NOMO-1 treated with dmso at 0.1 percent for 144 hours (cell line): ENCODE measurements at regions not wholly inside any gene's neighbourhood (a gene's known extent, or its start where the extent isn't known, plus 50 kb on each side); places are given as distances from the start of the nearest gene placed in this dataset.

Source experiments
- DNase-seq: peaks from one replicate; lab custom pipeline; 2025; ENCODE audit not compliant: unreplicated experiment; lab: John Stamatoyannopoulos, UW

DNA sequence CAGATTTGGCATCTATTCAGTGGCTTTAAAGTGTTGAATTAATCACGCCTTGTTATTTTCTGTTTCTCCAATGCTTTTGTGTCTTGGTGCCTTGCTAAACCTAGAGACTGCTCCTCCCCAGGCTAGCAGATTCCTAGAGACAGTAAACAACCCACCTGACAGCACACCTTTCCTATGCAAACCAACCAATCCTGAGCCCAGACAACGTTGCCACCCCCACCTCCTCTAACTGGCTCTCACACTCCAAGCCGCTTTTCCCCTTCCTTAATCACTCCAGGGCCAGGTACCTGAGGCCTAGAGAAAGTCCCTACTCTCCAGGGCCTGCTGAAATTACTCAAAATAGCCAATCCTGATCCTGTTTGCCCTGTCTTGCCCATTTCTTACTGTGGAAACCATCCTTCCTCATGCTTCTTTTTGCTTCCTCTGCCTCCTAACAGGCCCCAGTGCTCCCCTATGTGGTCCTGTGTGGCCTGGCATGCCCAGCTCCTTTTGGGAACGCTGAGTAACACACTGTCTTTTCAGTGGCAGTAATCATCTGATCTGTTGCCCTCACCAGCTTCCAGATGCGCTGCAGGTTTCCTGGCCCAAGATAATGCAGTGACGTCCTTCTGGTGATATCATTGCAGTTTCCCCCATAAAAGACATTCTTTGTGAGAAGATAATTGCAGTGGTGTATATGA lies 53.4 kb downstream of the GAS1 start:
- DNase-seq, result no peak

DNA sequence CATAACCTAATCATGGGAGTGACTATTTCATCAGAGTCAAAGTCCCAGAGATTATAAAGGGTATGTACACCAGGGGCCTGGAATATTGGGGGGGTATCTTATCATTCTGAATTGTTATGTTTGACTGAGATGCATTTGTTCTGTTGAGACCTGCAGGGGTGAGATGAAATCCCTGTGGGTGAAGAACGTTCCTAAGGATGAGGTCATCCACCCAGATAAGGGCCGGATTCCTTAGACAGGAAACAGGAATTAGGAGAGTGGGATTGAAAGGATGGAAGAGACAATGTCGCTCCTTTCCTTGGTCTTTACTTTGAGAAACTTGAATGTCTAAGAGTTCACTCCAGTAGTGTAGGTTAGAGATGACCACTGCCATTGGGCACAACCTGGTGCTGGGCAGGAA lies 54.7 kb downstream of the GAS1 start:
- no peak for DNase-seq

DNA sequence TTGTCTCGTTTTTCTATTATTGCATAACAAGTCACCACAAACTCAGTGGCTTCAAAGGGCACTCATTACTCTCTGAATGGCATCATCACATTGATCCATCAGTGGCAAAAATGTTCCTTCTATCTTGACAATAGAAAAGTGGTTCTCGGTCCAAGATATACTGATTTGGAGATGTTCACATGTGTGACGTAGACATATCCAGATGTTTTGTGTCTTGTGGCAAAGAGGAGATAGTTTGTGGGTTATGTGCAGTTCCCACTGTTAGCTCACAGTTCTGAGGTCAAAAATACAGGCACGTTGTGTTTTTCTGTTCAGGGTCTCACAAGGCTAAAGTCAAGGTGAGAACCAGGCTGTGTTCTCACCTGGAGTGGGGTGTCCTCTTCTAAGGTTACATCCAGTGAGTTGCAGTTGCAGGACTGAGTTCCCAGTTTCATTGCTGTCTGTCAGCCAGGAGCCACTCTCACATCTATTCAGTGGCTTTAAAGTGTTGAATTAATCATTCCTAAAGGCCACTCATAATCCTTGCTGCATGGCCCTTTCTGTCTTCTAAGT lies 55.3 kb downstream of the GAS1 start:
- DNase-seq, result no peak

DNA sequence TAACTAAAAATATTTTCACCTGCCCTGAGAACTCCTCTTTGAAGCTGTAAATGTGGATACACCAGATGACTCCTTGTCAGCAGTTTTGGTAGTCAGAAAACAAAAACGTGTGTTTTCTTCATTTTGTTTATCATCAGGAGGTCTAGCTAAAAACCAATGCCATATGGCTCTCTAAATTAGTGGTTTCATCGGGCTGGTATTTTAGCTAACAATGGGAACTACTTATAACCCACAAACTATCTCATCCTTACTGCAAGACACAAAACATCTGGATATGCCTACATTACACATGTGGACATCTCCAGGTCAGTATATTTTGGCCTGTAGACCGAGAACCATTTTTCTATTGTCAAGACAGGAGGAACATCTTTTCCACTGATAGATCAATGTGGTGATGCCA lies 56.2 kb downstream of the GAS1 start:
- DNase-seq, result no peak

DNA sequence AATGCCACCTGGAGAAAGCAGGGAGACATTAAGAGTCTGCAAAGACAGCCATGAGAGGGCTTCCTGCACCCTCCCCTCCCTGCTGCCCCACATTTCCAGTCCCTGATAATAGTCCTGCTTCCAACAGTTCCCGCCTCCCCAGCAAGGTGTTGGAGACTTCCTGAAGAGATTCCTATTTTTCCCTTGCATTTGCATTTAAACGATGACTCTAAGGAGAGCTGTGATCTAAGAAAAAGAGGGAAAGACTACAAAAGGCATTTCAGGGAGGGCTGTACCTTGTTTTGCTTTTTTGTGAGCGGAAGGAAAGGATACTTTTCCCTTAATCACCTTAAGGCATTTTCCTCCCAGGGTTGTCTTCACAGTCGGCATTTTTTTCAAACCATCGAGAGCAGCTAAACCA lies 62.1 kb downstream of the GAS1 start:
- DNase-seq, result no peak

DNA sequence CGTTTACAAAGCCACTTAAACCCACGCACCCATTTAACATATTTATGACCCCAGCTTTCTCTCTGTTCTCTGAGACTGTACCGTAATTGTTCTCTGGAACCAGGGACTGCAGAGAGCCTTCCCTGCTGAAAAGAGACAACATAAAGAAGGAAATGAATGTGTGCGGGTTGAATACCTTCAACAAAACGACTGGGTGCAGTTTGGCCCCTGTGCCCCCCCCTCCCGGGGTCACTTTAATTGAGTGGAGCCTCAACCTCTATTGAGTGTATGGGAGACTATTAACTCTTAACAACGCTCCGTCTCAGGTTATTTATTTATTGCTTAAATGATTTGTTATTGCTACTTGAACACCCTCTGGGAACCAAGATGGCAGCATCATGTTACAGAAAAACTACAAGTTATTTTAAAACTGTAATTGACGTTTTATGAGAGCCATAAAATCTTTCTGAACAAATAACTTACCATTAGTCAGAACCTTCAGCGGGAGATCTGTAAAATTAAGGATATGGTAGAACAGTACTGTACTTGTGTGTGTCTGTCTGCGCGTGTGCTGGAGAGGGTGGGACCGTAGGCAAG lies 70.6 kb downstream of the GAS1 start:
- DNase-seq, result no peak

DNA sequence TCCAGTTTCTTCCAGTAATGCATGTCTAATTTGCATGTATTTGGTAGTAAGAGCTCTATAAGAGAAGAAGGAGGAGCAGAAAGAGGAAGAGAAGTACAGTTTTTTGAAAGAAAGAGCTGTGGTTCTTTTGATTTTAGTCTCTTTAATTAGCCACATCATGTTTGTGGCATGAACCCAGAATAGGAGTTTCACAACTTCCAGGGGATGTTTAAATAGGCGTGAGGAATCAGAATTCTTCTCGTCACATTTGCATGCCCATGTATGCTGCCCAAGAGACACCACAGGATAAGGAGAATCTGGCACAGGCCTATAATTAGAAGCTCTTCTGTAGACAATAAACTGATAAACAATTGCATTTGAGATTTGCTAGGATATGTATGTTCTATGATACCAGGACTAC lies 78.7 kb downstream of the GAS1 start:
- DNase-seq, result no peak

DNA sequence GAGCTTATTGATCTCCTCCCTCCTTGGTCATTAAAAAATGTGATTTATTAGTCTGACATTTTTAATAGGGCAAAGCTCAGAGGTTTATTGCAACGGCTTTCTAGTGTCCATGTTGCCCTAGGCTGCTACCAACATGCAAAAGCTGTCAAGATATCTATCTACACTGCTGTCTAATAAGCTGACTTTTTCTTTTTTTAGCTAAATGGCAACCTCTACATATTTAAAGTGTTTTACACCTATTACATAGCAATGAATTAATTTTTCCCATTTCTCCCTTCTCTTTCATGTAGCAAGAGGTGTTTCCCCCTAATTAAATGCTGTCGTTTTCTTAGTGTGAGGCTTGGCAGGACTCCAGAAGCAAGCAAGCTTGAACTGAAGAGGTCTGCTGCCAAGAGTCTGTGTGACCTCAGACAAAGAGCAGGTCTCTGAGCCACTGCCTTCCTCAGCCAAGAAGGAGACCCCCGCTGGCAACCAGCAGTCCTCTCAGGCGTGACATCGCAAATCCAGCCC lies 79.4 kb downstream of the GAS1 start:
- DNase-seq, result no peak

DNA sequence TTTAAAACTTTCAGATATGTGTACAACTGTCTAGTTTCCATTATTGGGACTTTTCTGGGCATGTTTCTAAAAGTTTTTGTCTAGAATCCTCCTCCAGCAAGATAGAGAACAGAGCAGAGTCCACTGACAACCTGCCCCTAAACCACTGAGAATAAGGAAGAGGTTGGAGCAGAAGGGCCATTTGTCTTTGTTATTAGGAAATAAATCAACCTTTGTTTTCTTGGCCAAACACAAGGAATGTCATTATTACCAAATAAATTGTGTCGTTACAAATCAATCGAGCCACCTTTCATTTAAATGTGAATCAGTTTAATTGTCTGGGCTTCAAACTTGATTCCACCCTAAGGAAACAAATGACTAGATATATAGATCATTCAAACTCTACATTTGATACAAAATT lies 81.4 kb downstream of the GAS1 start:
- no peak for DNase-seq

DNA sequence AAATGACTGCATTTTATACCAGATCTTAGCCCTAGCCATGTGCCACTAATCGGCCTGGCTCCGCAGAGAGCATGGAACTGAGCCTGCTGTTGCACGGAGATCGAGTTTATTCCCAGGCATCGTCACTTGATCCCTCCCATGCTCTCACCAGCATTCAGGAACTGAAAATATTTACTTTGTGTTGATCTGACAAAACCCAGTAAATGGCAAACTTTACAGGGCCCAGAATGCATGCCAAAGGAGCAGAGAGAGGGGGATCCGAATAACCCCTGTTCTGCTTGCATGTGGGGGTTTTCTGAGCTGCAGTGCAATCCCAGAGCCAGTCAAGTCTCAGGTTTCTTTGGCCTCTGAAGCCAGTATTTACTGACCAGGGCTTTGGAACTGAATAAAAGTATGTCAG lies 87.3 kb downstream of the GAS1 start:
- no peak for DNase-seq

DNA sequence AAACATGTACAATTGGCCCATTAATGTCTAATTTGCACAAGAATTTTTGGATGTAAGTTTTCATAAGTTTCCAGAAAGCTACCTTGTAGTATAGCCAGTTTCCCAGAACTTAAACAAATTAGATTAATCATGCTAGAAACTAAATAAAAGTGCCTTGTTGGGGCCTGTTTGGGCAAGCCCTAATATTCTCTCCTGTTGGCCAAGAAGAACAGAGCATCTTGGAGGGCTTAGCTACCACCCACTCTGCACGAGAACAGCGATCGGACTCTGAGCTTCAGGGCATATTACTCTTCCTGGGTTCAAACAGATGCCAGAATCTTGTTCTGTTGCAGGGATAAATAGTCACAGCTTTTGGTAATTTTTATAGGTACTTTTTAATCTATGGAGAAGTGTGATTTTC lies 88.2 kb downstream of the GAS1 start:
- no peak for DNase-seq

DNA sequence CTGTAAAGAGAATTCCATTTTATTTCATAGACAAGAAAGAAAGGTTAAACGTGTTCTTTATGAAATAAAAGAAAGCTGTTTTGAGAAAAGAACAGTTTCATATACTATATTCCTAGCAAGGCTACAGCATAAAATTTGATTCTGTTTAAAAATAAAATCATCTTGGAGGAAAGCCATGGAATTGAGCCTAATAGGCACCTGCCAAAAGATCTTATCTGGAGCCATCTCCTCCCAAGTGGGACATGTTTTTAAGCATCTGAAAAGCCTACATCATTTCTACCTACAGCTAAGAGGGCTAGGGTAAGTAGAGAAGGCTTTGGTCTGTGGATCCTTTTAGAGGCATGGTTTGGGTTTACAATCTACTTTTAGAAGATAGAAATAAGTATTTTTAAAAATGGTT lies 89.3 kb downstream of the GAS1 start:
- DNase-seq, result no peak

DNA sequence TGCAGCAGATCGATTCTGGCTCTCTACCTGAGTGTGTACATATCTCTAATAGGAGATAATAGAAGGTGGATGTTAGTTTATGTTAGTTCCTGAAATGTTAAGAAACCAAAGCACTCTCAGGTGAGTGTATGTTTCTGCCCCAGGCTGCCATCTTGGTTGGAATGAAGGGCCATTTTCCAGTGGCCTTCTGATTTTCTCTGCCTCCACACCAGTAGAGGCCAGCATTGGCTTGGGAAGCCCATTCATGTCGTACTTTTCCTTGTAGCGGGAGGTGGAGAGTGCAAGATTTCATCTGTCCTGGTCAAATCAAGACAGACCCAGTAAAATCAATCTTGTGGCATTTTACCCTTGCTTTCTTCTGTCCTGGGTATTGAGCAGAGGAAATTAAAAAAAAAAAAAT lies 91.0 kb downstream of the GAS1 start:
- no peak for DNase-seq

DNA sequence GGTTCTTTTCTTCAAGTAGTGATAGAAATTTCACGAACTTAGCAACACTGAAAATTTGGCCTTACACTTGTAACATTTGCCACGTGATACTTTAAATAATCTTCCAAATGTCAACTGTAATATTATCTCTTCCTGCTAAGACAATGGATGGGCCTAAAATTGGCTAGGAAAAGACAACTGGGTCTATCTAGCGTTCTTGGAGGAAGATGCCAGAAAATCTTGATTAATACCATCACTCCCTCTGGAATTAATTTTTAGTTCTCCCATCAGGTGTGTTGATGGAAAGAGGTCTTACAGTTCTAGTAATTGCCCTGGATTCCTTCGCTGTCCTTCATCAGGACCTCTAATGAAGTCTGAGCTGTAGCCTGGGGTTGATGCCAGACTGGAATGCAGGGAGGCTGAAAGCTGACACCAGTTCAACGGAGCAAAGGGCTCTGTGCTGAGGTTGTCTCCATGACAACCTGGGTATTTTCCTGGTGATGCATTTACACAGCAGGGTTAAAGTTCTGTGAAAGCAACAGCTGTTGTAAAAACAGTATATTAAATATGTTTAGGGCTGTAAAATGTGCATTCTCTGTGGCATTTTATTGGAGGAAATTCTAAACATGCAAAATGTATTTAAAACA lies 92.3 kb downstream of the GAS1 start:
- DNase-seq, result no peak

DNA sequence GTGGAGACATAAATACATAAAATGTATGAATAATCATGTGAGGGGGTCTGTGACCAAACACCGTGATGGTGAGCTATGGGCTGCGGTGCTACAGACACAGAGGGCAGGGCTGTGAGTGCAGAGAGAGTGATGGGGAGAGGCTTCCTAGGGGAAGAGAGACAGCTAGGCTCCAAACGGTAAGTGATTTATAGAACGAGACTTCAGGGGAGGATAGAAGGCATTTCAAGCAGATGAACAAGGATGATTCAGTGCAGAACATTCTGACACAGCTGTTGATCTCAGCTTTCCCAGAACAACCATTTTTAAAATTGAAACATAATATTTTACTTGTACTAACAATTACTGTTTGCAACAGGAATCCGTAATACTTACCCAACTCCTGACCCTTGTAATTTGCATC lies 100.7 kb downstream of the GAS1 start:
- no peak for DNase-seq

DNA sequence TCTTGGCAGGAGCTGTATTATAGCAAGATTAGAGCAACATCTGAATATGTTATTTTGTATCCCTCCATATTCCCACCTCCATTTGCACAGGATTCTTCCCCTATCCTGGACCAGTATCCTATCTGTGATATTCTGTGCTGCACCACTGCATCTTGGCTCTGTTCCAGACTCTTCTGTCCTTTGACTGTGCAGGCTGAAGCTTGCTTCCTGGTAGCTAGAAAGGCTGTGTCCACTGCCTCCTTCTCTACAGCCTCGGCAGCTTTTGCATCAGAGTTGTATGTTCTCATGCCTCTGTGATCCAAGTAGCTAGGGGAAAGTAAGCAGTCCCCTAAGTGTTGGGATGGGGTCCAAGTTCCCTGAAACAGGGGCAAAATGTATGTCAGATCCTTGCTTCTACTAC lies 104.1 kb downstream of the GAS1 start:
- DNase-seq, result no peak

DNA sequence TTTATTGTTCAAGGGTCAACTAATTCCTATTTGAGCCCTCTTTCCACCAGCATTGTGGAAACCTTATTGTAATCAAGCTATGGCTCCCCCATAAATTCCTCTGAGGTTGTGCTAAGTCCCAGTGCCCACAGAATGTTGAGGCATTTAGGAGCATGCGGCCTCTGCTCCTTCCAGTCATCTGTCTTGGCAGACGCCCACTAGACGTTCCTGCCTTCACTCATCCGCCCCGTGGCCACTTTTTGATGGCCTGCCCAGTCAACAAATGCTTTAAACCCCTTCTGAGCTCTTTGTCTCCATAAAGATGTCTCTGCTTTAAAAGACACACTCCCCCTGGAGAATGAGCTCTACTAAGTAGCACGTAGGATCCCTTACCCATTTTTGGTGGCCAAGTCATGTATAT lies 104.7 kb downstream of the GAS1 start:
- no peak for DNase-seq

DNA sequence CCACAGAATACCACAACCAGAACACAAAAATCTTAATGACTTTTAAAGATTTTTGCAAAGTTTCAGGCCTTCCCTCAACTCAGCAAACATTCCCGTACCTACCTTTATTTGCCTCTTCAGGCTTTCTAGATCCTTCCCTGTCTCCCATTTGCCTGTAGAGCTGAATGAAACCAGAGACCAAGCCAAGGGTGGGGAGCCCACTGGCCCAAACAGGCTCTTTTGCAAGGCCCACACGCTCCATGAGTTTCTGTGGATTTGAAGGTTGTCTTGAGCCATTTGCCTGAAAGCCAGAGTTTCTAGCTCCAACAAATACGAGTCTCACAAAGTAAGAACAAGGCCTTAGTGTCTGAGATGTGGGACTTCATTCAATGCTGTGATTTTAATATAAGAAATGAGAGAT lies 107.8 kb downstream of the GAS1 start:
- DNase-seq, result no peak

DNA sequence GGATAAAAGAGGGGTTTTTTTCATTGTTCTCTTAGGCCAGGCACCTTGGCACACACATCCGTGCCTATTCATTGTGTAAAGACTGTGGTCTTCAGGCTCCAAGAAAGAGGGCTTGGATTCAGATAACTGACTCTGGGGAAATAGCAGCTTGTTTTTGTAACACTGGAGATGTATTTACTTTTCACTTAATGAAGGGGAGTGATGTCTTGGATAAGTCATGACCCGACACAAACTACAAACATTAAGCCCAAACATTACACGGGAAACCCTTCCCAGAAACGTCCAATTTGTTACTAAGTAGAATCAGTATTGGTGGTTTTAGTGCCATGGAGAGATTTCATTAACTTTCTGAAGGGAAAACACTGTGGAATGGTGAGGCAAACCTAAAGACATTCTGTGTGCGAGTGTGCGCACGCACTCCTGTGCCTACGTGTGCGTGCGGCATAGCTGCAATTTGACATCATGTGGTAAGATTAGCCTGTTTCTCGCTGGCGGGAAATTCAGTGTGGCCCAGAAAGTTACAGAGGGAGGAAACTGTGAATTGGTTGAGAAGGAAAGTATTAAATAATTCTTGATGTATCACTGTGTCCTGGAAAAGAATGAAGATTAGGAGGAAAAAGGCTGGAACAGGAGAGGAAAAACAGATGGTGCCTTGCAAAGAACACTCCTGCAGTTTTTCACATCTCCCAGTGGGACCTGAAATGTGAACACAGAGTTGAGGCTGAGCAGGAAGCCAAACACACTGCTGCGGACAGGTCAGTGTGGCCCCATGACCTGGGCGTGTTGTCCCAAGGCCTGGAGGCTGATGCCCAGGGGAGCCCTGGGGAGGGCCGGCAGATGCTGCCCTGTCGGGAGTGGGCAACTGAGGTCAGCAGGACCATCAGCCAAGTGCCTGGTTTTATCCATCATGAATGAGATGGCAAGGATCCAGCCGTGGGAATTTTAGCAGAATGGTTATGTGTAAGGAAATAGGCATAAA lies 108.5 kb downstream of the GAS1 start:
- DNase-seq, result no peak

DNA sequence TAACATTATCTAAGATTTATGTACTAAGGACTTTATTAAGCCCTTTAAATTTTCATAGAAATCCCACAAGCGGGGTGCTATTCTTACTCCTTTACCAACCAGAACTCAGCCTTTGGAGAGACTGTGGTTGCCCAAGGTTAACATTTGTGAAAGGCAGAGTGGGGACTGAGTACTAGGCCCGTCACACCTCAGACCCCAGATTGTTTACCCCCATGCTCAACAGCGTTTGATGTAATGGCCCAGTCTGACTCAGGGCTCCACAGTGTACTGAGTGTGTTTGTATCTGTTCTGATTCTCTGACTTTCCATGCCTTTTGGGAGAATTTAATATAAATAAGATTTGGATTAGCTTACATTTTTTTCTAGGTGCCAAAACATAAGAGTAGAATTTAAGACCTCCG lies 110.0 kb downstream of the GAS1 start:
- no peak for DNase-seq

DNA sequence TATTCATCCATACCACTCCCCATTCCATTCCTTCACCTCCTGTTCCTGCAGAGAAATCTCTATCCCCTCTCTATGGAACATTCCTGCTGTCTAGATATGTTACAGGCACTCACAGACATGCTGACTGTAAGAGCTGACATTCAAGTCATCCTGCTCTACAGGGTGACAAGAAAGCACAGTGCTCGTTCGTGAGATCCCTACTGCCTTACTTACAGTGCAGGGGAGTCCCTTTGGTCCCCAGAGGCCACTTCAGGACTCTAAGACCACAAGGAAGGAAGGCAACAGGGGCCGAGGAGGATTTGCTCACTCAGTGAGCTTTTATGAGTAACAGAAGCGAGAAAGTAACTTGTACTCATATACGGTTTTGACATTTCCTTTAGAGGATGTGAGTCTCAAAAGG lies 110.5 kb downstream of the GAS1 start:
- DNase-seq, result no peak
